ENCODE measurements at regions not wholly inside any gene's neighbourhood (a gene's known extent, or its start where the extent isn't known, plus 50 kb on each side); places are given as distances from the start of the nearest gene placed in this dataset.

DNA sequence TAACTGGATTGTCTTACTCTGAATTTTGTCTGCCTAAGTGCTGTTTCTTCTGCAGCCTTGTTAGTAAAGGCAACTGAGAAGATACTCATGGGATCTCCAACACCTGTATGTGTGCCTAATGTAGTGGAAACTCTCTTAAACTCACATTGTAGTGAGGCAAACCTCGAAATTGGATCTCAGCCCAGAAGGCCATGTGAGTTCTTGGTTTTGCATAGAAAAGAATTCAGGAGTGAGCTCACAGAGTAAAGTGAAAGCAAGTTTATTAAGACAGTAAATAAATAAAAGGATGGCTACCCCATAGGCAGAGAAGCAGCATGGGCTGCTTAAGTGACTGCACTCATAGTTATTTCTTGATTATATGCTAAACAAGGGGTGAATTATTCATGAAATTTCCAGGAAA is 1344.7 kb downstream of the NCAM2 start:
- TF ChIP-seq SIN3A (IDR thresholded peaks at IDR 0.05; ENCODE audit: borderline replicate concordance, insufficient read depth, low read length) (no peak), POLR2AphosphoS5 (IDR thresholded peaks at IDR 0.05; ENCODE audit: low read depth, low read length) (no peak), REST (IDR thresholded peaks at IDR 0.05; ENCODE audit: insufficient read depth in 1 of 2, low read depth in 2 of 2, low read length in 2 of 2) (no peak), TAF1 (IDR thresholded peaks at IDR 0.05; ENCODE audit: borderline replicate concordance, insufficient read depth, low read length) (no peak), FOXP2 (optimal IDR thresholded peaks at IDR 0.05; ENCODE audit: borderline replicate concordance, extremely low read depth, extremely low read length, insufficient read depth) (no peak)

DNA sequence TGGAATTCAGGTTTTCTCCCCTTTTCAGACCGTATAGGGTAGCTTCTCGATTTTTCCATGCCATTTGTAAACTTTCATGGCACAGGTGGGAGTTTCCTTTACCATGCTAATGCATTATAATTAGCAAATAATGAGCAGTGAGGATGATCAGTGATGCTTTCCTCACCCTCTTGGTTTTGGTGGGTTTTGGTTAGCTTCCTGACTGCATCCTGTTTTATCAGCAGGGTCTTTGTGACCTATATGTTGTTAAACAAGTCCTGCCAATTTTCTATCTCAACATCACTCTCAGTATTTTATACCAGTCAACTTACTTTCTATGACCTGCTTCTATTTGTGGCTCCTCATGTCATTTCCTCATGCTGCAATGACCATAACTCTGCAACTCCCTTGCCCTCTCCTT is 1345.1 kb downstream of the NCAM2 start:
- no peak for TF ChIP-seq POLR2AphosphoS5 (IDR thresholded peaks at IDR 0.05; ENCODE audit: low read depth, low read length)
- TF ChIP-seq FOXP2 (optimal IDR thresholded peaks at IDR 0.05; ENCODE audit: borderline replicate concordance, extremely low read depth, extremely low read length, insufficient read depth): no peak
- no peak for TF ChIP-seq TAF1 (IDR thresholded peaks at IDR 0.05; ENCODE audit: borderline replicate concordance, insufficient read depth, low read length)
- no peak for TF ChIP-seq REST (IDR thresholded peaks at IDR 0.05; ENCODE audit: insufficient read depth in 1 of 2, low read depth in 2 of 2, low read length in 2 of 2)
- no peak for TF ChIP-seq SIN3A (IDR thresholded peaks at IDR 0.05; ENCODE audit: borderline replicate concordance, insufficient read depth, low read length)

GRCh38 chr21:22343721-22344120 is 1345.5 kb downstream of the NCAM2 start:
- TF ChIP-seq FOXP2 (optimal IDR thresholded peaks at IDR 0.05; ENCODE audit: borderline replicate concordance, extremely low read depth, extremely low read length, insufficient read depth) (no peak), SIN3A (IDR thresholded peaks at IDR 0.05; ENCODE audit: borderline replicate concordance, insufficient read depth, low read length) (no peak), TAF1 (IDR thresholded peaks at IDR 0.05; ENCODE audit: borderline replicate concordance, insufficient read depth, low read length) (no peak), POLR2AphosphoS5 (IDR thresholded peaks at IDR 0.05; ENCODE audit: low read depth, low read length) (no peak), REST (IDR thresholded peaks at IDR 0.05; ENCODE audit: insufficient read depth in 1 of 2, low read depth in 2 of 2, low read length in 2 of 2) (no peak)

DNA sequence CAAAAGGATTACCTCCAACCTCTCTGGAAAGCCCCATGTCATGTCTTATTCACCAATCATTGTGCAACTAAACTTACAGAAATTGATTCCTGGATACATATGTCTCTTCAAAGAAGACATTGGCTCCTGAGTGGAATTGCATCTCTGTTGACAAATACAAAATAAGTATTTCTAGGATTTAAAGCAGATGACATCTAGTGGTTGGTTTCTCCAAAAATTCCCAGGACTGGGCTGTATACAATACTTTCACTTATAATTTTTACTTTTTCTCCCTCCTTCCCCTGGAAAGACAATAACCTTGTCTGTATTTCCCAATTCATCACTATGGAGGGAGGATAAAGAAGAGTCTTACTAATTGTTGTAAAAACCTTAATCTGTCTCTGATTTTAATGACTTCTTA is 1347.4 kb downstream of the NCAM2 start:
- TF ChIP-seq SIN3A (IDR thresholded peaks at IDR 0.05; ENCODE audit: borderline replicate concordance, insufficient read depth, low read length): no peak
- TF ChIP-seq POLR2AphosphoS5 (IDR thresholded peaks at IDR 0.05; ENCODE audit: low read depth, low read length): no peak
- no peak for TF ChIP-seq REST (IDR thresholded peaks at IDR 0.05; ENCODE audit: insufficient read depth in 1 of 2, low read depth in 2 of 2, low read length in 2 of 2)
- TF ChIP-seq FOXP2 (optimal IDR thresholded peaks at IDR 0.05; ENCODE audit: borderline replicate concordance, extremely low read depth, extremely low read length, insufficient read depth): no peak
- no peak for TF ChIP-seq TAF1 (IDR thresholded peaks at IDR 0.05; ENCODE audit: borderline replicate concordance, insufficient read depth, low read length)

GRCh38 chr21:22346576-22346975 is 1348.4 kb downstream of the NCAM2 start:
- TF ChIP-seq FOXP2 (optimal IDR thresholded peaks at IDR 0.05; ENCODE audit: borderline replicate concordance, extremely low read depth, extremely low read length, insufficient read depth) (no peak), REST (IDR thresholded peaks at IDR 0.05; ENCODE audit: insufficient read depth in 1 of 2, low read depth in 2 of 2, low read length in 2 of 2) (no peak), TAF1 (IDR thresholded peaks at IDR 0.05; ENCODE audit: borderline replicate concordance, insufficient read depth, low read length) (no peak), POLR2AphosphoS5 (IDR thresholded peaks at IDR 0.05; ENCODE audit: low read depth, low read length) (no peak), SIN3A (IDR thresholded peaks at IDR 0.05; ENCODE audit: borderline replicate concordance, insufficient read depth, low read length) (no peak)
